GM12873 (cell line): ENCODE measurements at regions not wholly inside any gene's neighbourhood (a gene's known extent, or its start where the extent isn't known, plus 50 kb on each side); places are given as distances from the start of the nearest gene placed in this dataset.

Experiments used
- CTCF ChIP-seq: IDR thresholded peaks from 2 replicates; pipeline ENCODE4 v1.5.1; 2012; ENCODE audit warnings: low read depth, mild to moderate bottlenecking, moderate library complexity, low read length, control low read depth; ENCODE audit not compliant: insufficient read depth; ENCODE audit errors: missing control alignments

GRCh38 chr15:85282504-85283115, 97.8 kb upstream of the AKAP13 start:
- no peak for TF ChIP-seq CTCF

- peak; percentile 16 for TF ChIP-seq CTCF
Measured at GRCh38 chr15:85283815-85284214, 96.6 kb upstream of the AKAP13 start.

- no peak for TF ChIP-seq CTCF
Measured at GRCh38 chr15:85284497-85284896, 95.9 kb upstream of the AKAP13 start.

- peak; percentile 67 for TF ChIP-seq CTCF
Measured at GRCh38 chr15:85289677-85290365, 90.6 kb upstream of the AKAP13 start.

- peak; percentile 86 for TF ChIP-seq CTCF
Measured at GRCh38 chr15:85296615-85297402, 83.6 kb upstream of the AKAP13 start.

GRCh38 chr15:85297537-85297936, 82.9 kb upstream of the AKAP13 start:
- TF ChIP-seq CTCF = no peak

GRCh38 chr15:85298366-85298765, 82.0 kb upstream of the AKAP13 start:
- no peak for TF ChIP-seq CTCF
